Neuronal stem cell (in vitro differentiated cells): ENCODE measurements at regions not wholly inside any gene's neighbourhood (a gene's known extent, or its start where the extent isn't known, plus 50 kb on each side); places are given as distances from the start of the nearest gene placed in this dataset.

Experiments used
- DNase-seq: peaks from one replicate; pipeline ENCODE4 v3.0.0-alpha.2; 2013; ENCODE audit warnings: low spot score
- H2AFZ ChIP-seq: one replicate; pipeline ENCODE4 v1.6.1; 2013; ENCODE audit warnings: mild to moderate bottlenecking, low read length, inconsistent platforms
- H2AK5ac ChIP-seq: 2 replicates; pipeline ENCODE4 v1.6.1; 2013; ENCODE audit warnings: low read depth, mild to moderate bottlenecking, inconsistent platforms, low read length, moderate library complexity, mixed read lengths
- H2BK120ac ChIP-seq: 2 replicates; pipeline ENCODE4 v1.6.1; 2013; ENCODE audit warnings: low read depth, mild to moderate bottlenecking, inconsistent platforms, low read length, moderate library complexity, mixed read lengths
- H2BK12ac ChIP-seq: one replicate; pipeline ENCODE4 v1.6.1; 2013; ENCODE audit warnings: low read length, inconsistent platforms
- H2BK15ac ChIP-seq: 2 replicates; pipeline ENCODE4 v1.6.1; 2013; ENCODE audit warnings: mild to moderate bottlenecking, low read length, inconsistent platforms, mixed read lengths
- H2BK5ac ChIP-seq: one replicate; pipeline ENCODE4 v1.6.1; 2013; ENCODE audit warnings: inconsistent platforms, mild to moderate bottlenecking, low read length, moderate library complexity
- H3K14ac ChIP-seq: one replicate; pipeline ENCODE4 v1.6.1; 2013; ENCODE audit warnings: low read length, inconsistent platforms
- H3K18ac ChIP-seq: 2 replicates; pipeline ENCODE4 v1.6.1; 2013; ENCODE audit warnings: low read length, inconsistent platforms
- H3K23ac ChIP-seq: 2 replicates; pipeline ENCODE4 v1.6.1; 2013; ENCODE audit warnings: low read depth, mild to moderate bottlenecking, mixed read lengths, low read length, inconsistent platforms; ENCODE audit not compliant: poor library complexity
- H3K27ac ChIP-seq: replicated peaks from 3 replicates; pipeline ENCODE4 v1.5.1; 2013; ENCODE audit warnings: low read length, inconsistent platforms
- H3K27me3 ChIP-seq, 3 experiments: 2 replicates each; pipeline ENCODE4 v1.6.1; 2013; ENCODE audit warnings: low read length in 3 of 3, mild to moderate bottlenecking in 2 of 3, inconsistent platforms in 1 of 3, low read depth in 1 of 3, mixed read lengths in 1 of 3, moderate library complexity in 1 of 3; ENCODE audit not compliant: control insufficient read depth in 3 of 3, insufficient read depth in 3 of 3
- H3K36me3 ChIP-seq, 2 donors: replicated peaks in 1 of 2; 2 replicates each; pipeline ENCODE4 v1.6.1; 2013; ENCODE audit warnings: low read length in 2 of 2; ENCODE audit not compliant: control insufficient read depth in 2 of 2, insufficient read depth in 2 of 2
- H3K4ac ChIP-seq: 2 replicates; pipeline ENCODE4 v1.6.1; 2013; ENCODE audit warnings: inconsistent platforms, mild to moderate bottlenecking, low read length, moderate library complexity
- H3K4me1 ChIP-seq, 2 donors: 1 replicate in 1 of 2; 2 replicates in 1 of 2; pipeline ENCODE4 v1.6.1; 2013; ENCODE audit warnings: low read length in 2 of 2, low read depth in 1 of 2; ENCODE audit not compliant: control insufficient read depth in 2 of 2, insufficient read depth in 1 of 2
- H3K4me2 ChIP-seq: one replicate; pipeline ENCODE4 v1.6.1; 2013; ENCODE audit warnings: mild to moderate bottlenecking, low read length, inconsistent platforms; ENCODE audit not compliant: insufficient read depth, poor library complexity, severe bottlenecking
- H3K4me3 ChIP-seq, 2 donors: 2 replicates each; pipeline ENCODE4 v1.5.1; 2013; ENCODE audit warnings: low read length in 2 of 2, mild to moderate bottlenecking in 2 of 2, inconsistent platforms in 1 of 2, moderate library complexity in 1 of 2
- H3K79me1 ChIP-seq: one replicate; pipeline ENCODE4 v1.6.1; 2013; ENCODE audit warnings: low read depth, mild to moderate bottlenecking, inconsistent platforms, low read length, moderate library complexity
- H3K9ac ChIP-seq: one replicate; pipeline ENCODE4 v1.6.1; 2013; ENCODE audit warnings: mild to moderate bottlenecking, low read depth, low read length, inconsistent platforms; ENCODE audit not compliant: poor library complexity
- H3K9me3 ChIP-seq, 2 donors: replicated peaks in 1 of 2; 2 replicates each; pipeline versions ENCODE3 to v1.6.1; 2013; ENCODE audit warnings: low read length in 2 of 2, mild to moderate bottlenecking in 2 of 2, inconsistent platforms in 1 of 2, low read depth in 1 of 2, mixed read lengths in 1 of 2, moderate library complexity in 1 of 2; ENCODE audit not compliant: control insufficient read depth in 2 of 2, insufficient read depth in 1 of 2
- H4K8ac ChIP-seq: one replicate; pipeline ENCODE4 v1.6.1; 2013; ENCODE audit warnings: low read depth, mild to moderate bottlenecking, inconsistent platforms, low read length, moderate library complexity
- H4K91ac ChIP-seq: one replicate; pipeline ENCODE4 v1.6.1; 2013; ENCODE audit warnings: low read length, low read depth, mild to moderate bottlenecking, inconsistent platforms; ENCODE audit not compliant: poor library complexity
- WGBS, 2 donors: extraction: QIAGEN DNeasy Blood & Tissue Kit; methylation state at CpG; one replicate each; pipeline ENCODE4 v1.1.7; 2013; ENCODE audit warnings: missing lambda C conversion rate in 2 of 2, mixed read lengths in 1 of 2; ENCODE audit not compliant: insufficient read length in 2 of 2, insufficient replicate concordance in 1 of 2; ENCODE audit errors: extremely low coverage in 2 of 2; 5-methylcytosine and 5-hydroxymethylcytosine counted together

- Histone ChIP-seq H2AFZ (no peak overlapping the region), H2BK15ac (no peak overlapping the region), H3K79me1 (no peaks in the 10 kb centered on the region), H3K36me3 (no peaks in the 10 kb centered on the region), H3K4me2 (no peak overlapping the region), H4K8ac (no peak overlapping the region), H3K14ac (no peak overlapping the region), H3K18ac (no peak overlapping the region), H2BK120ac (no peak overlapping the region), H2BK5ac (no peak overlapping the region), H4K91ac (no peak overlapping the region), H3K9ac (no peak overlapping the region), H2BK12ac (no peak overlapping the region), H3K9me3 (no peaks in the 10 kb centered on the region), H3K23ac (no peak overlapping the region), H3K27ac (no peak overlapping the region), H2AK5ac (no peak overlapping the region), H3K4me1 (peaks cover 0 to 10% of the 10 kb centered on the region in 2 donors), H3K4me3 (no peak overlapping the region), H3K4ac (no peak overlapping the region), H3K27me3 (no peaks in the 10 kb centered on the region)
- no CpG with 5 or more reads among the region's 1 CpG for WGBS, 2 donors
- DNase-seq: no peak
These were observed 989.0 kb downstream of the TBL1XR1 start for GRCh38 chr3:176208283-176208682.

DNA sequence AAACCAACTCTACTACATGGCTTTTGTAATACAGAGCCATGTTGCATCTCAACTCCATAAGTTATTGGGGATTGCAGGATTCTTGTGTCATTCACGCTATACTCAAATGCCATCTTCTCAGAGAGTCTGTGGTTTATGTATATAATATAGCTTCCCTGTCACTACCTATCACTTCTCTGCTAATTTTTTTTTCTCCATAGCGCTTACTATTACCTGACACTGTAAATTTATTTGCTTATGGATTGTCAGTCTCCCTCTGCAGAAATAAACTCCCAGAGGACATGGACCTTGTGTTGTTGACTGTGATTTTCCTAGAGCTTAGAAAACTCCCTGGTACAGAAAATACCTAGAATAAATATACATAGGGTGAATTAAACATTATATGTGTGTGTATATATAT is 990.5 kb downstream of the TBL1XR1 start:
- Histone ChIP-seq H4K8ac (no peak overlapping the region), H3K79me1 (no peaks in the 10 kb centered on the region), H2AFZ (no peak overlapping the region), H2BK15ac (no peak overlapping the region), H3K23ac (no peak overlapping the region), H3K36me3 (no peaks in the 10 kb centered on the region), H2BK5ac (no peak overlapping the region), H3K4me3 (no peak overlapping the region), H3K14ac (no peak overlapping the region), H4K91ac (no peak overlapping the region), H3K27ac (no peak overlapping the region), H2BK12ac (no peak overlapping the region), H3K4me1 (peaks cover 0 to 10% of the 10 kb centered on the region in 2 donors), H3K4me2 (no peak overlapping the region), H3K27me3 (no peaks in the 10 kb centered on the region), H3K4ac (no peak overlapping the region), H2AK5ac (no peak overlapping the region), H3K18ac (no peak overlapping the region), H3K9ac (no peak overlapping the region), H3K9me3 (no peaks in the 10 kb centered on the region), H2BK120ac (no peak overlapping the region)
- no CpG with 5 or more reads among the region's 2 CpGs for WGBS, 2 donors
- no peak for DNase-seq

DNA sequence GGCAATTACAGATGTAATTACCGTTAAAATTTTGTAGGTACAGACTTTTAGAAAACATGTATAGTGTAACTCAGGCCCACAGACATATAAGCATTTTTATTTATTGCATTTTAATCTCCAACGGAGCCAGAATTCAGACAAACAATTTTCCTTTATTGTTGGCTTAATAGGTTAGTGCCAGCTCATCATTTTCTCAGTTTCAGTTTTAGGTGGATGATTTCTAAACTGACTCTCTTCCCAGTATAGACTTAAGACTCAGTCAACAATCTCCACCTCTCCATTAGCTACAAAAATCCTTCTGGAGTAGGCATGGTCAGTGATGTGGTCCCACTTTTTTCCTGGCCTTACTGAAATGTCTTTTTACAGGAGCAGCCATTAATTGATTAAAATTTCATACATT is 994.6 kb downstream of the TBL1XR1 start:
- H3K9me3 ChIP-seq: peaks cover 0 to 2% of the 10 kb centered on the region in 2 donors
- H2BK12ac ChIP-seq: no peak overlapping the region
- no peak overlapping the region for H2BK15ac ChIP-seq
- H2BK120ac ChIP-seq: no peak overlapping the region
- DNase-seq: no peak
- H2AFZ ChIP-seq: no peak overlapping the region
- WGBS, 2 donors: no CpG with 5 or more reads among the region's 2 CpGs
- no peak overlapping the region for H3K18ac ChIP-seq
- H3K9ac ChIP-seq: no peak overlapping the region
- no peak overlapping the region for H2BK5ac ChIP-seq
- H3K4ac ChIP-seq: no peak overlapping the region
- no peaks in the 10 kb centered on the region for H3K4me1 ChIP-seq
- no peaks in the 10 kb centered on the region for H3K36me3 ChIP-seq
- H4K8ac ChIP-seq: no peak overlapping the region
- H3K79me1 ChIP-seq: no peaks in the 10 kb centered on the region
- no peak overlapping the region for H3K23ac ChIP-seq
- H2AK5ac ChIP-seq: no peak overlapping the region
- no peak overlapping the region for H4K91ac ChIP-seq
- H3K27ac ChIP-seq: no peak overlapping the region
- H3K14ac ChIP-seq: no peak overlapping the region
- no peak overlapping the region for H3K4me2 ChIP-seq
- H3K4me3 ChIP-seq: no peak overlapping the region
- no peaks in the 10 kb centered on the region for H3K27me3 ChIP-seq

- no peak for DNase-seq
- Histone ChIP-seq H4K8ac (no peak overlapping the region), H3K27me3 (no peaks in the 10 kb centered on the region), H3K4me1 (peaks cover 0 to 2% of the 10 kb centered on the region in 2 donors), H4K91ac (no peak overlapping the region), H3K36me3 (no peaks in the 10 kb centered on the region), H3K4ac (no peak overlapping the region), H2BK15ac (no peak overlapping the region), H2BK12ac (no peak overlapping the region), H2BK120ac (no peak overlapping the region), H3K14ac (no peak overlapping the region), H3K27ac (no peak overlapping the region), H3K9ac (no peak overlapping the region), H2AFZ (no peak overlapping the region), H3K23ac (no peak overlapping the region), H2AK5ac (no peak overlapping the region), H3K4me2 (no peak overlapping the region), H3K4me3 (no peak overlapping the region), H3K9me3 (peaks cover 5 to 20% of the 10 kb centered on the region in 2 donors), H3K79me1 (no peaks in the 10 kb centered on the region), H2BK5ac (no peak overlapping the region), H3K18ac (no peak overlapping the region)
These were observed 1004.1 kb downstream of the TBL1XR1 start for GRCh38 chr3:176193032-176193730.
